Astrocyte (in vitro differentiated cells and primary cell): ENCODE measurements at regions not wholly inside any gene's neighbourhood (a gene's known extent, or its start where the extent isn't known, plus 50 kb on each side); places are given as distances from the start of the nearest gene placed in this dataset.

Experiments used
- CTCF ChIP-seq: IDR thresholded peaks from 2 replicates; pipeline ENCODE4 v1.5.1; 2011; ENCODE audit warnings: low read depth, mild to moderate bottlenecking, inconsistent platforms, low read length, moderate library complexity; ENCODE audit not compliant: insufficient read depth
- EZH2 ChIP-seq: IDR thresholded peaks from 2 replicates; pipeline ENCODE4 v1.6.1; 2012; ENCODE audit warnings: mild to moderate bottlenecking, low read length, inconsistent platforms; ENCODE audit not compliant: insufficient read depth

DNA sequence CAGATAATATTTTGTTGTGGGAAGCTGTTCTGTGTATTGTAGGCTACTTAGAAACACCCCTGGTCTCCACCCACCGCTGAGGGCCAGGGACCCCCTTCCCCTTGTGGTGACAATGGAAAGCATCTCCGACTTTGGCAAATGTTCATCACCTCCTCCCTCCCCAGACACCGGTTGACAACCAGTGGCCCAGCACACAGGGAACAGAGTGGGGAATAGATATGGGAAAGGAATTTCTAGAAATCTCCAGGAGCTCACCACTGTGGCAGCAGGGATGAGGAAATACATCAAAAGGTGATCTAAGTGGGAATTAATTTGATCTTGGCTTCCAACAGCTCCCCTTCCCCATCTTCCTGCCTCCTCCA, 257.3 kb upstream of the FOXQ1 start:
- no peak for TF ChIP-seq CTCF
- TF ChIP-seq EZH2, result no peak
